Activated CD4-positive, alpha-beta T cell treated with anti-CD3 and anti-CD28 coated beads for 48 hours (primary cell): ENCODE measurements at regions not wholly inside any gene's neighbourhood (a gene's known extent, or its start where the extent isn't known, plus 50 kb on each side); places are given as distances from the start of the nearest gene placed in this dataset.
"Not testable (repeated sequence)": the region's sequence is repeated elsewhere in the genome, so short reads cannot be mapped to it uniquely, and the experiment has no call there.

Experiments used
- DNase-seq: peaks from one replicate; pipeline ENCODE4 v3.0.0-alpha.2; 2020

- no peak for DNase-seq
Observed at GRCh38 chr2:31735716-31736115, 155.0 kb upstream of the SRD5A2 start.

GRCh38 chr2:31729442-31730092 is 148.8 kb upstream of the SRD5A2 start:
- DNase-seq = no peak

- no peak for DNase-seq
Observed at GRCh38 chr2:31729065-31729439, 148.3 kb upstream of the SRD5A2 start.

GRCh38 chr2:31728406-31729064 is 147.8 kb upstream of the SRD5A2 start:
- no peak for DNase-seq

- no peak for DNase-seq
Observed at GRCh38 chr2:31726457-31726856, 145.7 kb upstream of the SRD5A2 start.

- no peak for DNase-seq
Observed at GRCh38 chr2:31725444-31725843, 144.7 kb upstream of the SRD5A2 start.

- no peak for DNase-seq
Observed at GRCh38 chr2:31711737-31712136, 131.0 kb upstream of the SRD5A2 start.

GRCh38 chr2:31710121-31710520 is 129.4 kb upstream of the SRD5A2 start:
- no peak for DNase-seq

GRCh38 chr2:31707992-31708391 is 127.3 kb upstream of the SRD5A2 start:
- no peak for DNase-seq

- no peak for DNase-seq
Observed at GRCh38 chr2:31704561-31705212, 123.9 kb upstream of the SRD5A2 start.

GRCh38 chr2:31703253-31703652 is 122.5 kb upstream of the SRD5A2 start:
- no peak for DNase-seq

- DNase-seq = no peak
Observed at GRCh38 chr2:31698722-31699121, 118.0 kb upstream of the SRD5A2 start.

GRCh38 chr2:31696068-31696467 is 115.3 kb upstream of the SRD5A2 start:
- DNase-seq = no peak

GRCh38 chr2:31694444-31694843 is 113.7 kb upstream of the SRD5A2 start:
- DNase-seq = no peak

GRCh38 chr2:31693882-31694281 is 113.1 kb upstream of the SRD5A2 start:
- no peak for DNase-seq

- peak; percentile 7 for DNase-seq
Observed at GRCh38 chr2:31688282-31688681, 107.5 kb upstream of the SRD5A2 start.

- not testable (repeated sequence) for DNase-seq
Observed at GRCh38 chr2:31683506-31683905, 102.8 kb upstream of the SRD5A2 start.

- no peak for DNase-seq
Observed at GRCh38 chr2:31675485-31675901, 94.8 kb upstream of the SRD5A2 start.

- DNase-seq = no peak
Observed at GRCh38 chr2:31674446-31674845, 93.7 kb upstream of the SRD5A2 start.

GRCh38 chr2:31666878-31667277 is 86.1 kb upstream of the SRD5A2 start:
- no peak for DNase-seq

GRCh38 chr2:31664949-31665724 is 84.4 kb upstream of the SRD5A2 start:
- no peak for DNase-seq

GRCh38 chr2:31660812-31661335 is 80.1 kb upstream of the SRD5A2 start:
- DNase-seq = no peak

- no peak for DNase-seq
Observed at GRCh38 chr2:31660165-31660564, 79.4 kb upstream of the SRD5A2 start.
